ENCODE measurements at regions not wholly inside any gene's neighbourhood (a gene's known extent, or its start where the extent isn't known, plus 50 kb on each side); places are given as distances from the start of the nearest gene placed in this dataset.
"Not testable (repeated sequence)": the region's sequence is repeated elsewhere in the genome, so short reads cannot be mapped to it uniquely, and the experiment has no call there.

GRCh38 chr6:92952111-92952510 lies 467.2 kb downstream of the EPHA7 start:
- DNase-seq (ENCODE audit: low spot score): not testable (repeated sequence)

GRCh38 chr6:92945799-92946198 lies 473.6 kb downstream of the EPHA7 start:
- no peak for DNase-seq (ENCODE audit: low spot score)

GRCh38 chr6:92944132-92944531 lies 475.2 kb downstream of the EPHA7 start:
- DNase-seq (ENCODE audit: low spot score): no peak

DNA sequence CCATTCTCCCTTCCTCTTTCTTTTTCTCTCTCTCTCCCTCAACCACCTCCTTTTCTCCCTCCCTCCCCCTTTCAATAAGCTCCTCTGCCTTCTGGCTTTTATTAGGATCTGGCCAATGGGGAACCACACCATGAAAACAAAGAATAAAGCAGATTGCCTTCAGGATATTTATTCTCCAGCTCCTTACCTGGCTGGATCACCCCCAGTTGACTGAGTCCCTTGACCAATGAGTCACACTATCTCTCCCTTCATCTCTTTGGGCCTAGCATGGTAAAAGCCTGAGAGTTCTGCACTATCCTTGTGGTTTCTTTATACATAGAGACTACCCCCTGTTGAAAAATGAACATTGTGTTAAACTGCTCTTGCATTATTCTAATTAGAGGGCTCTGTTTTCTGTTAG lies 476.8 kb downstream of the EPHA7 start:
- no peak for DNase-seq (ENCODE audit: low spot score)

GRCh38 chr6:92934625-92935024 lies 484.7 kb downstream of the EPHA7 start:
- no peak for DNase-seq (ENCODE audit: low spot score)

DNA sequence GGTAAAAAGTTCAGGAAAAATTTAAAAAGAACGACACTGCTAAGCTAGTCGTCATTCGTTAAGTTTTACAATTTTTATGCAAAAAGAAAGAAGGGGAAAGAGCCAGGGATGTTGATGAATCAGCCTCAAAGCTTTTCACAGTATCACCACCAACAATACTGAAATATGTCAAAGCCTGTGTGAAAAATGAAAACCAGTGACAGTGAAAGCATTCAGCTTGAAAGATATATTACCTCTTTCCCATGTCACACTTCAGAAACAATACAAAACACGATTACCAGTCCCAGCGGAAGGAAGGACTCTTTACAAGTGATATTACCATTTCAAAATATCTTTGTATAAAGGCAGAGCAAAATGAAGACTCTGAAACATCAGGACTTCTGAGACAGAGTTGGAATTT lies 489.2 kb downstream of the EPHA7 start:
- DNase-seq (ENCODE audit: low spot score): no peak

DNA sequence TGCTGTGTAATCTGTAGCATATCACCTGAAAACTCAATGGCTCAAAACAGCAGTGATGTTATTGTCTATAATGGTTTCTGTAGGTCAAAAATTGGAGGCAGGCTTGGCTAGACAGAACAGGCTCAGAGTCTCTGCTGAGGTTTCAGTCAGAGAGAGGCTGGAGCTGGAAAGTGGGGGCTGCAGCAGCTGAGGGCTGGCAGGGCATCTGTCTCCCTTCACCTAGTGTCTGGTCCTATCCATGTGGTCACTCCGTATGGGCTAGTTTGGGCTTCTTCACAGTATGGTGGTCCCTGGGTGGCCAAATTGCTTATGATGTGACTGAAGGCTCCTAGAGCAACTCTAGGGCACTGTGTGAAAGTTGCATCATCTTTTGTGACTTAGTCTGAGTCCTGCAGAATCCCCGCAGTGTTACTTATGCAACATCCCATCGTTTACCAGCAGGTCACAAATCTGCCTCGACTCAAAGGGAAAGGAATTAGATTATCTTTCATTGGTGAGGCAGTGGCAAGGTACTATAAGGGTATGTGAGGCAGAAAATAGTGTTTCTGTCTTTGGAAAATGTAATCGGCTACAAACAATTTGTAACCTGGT lies 497.0 kb downstream of the EPHA7 start:
- peak; percentile 43 for DNase-seq (ENCODE audit: low spot score)

GRCh38 chr6:92915466-92915865 lies 503.9 kb downstream of the EPHA7 start:
- no peak for DNase-seq (ENCODE audit: low spot score)

DNA sequence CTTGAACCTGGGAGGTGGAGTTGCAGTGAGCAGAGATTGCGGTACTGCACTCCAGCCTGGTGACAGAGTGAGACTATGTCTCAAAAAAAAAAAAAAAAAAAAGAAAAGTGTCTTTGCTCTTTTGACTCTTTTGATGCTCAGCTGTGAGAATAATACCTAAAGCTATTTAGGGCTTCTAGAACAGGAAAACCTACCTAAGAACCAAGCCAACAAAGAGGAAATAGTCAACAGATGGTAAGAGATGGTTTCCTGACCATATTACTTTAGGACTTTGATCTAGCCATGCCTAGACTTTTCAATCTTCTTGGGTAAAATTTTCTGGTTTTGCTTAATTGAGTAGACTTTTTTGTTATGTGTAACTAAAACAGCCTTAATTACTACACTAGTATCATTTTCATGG lies 508.1 kb downstream of the EPHA7 start:
- no peak for DNase-seq (ENCODE audit: low spot score)

GRCh38 chr6:92910646-92911045 lies 508.7 kb downstream of the EPHA7 start:
- no peak for DNase-seq (ENCODE audit: low spot score)

DNA sequence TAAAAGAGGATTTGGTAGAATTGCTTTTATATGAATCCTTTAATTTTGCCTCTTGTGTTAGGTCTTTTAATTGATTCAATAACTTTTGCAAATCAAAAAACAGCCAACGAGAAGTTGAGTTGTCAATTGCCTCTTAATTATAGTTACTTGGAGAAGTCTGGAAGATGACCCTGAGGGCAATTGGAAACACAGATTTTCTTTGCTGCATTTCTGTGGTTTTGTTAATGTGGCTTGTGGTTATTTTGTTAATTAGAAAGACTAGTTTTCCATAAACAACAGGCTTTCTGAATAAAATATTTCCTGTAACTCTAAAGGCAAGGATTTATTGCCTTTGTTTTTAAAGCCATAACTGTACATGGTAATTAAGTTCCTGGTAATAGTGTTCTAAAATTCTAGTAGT lies 513.0 kb downstream of the EPHA7 start:
- no peak for DNase-seq (ENCODE audit: low spot score)

DNA sequence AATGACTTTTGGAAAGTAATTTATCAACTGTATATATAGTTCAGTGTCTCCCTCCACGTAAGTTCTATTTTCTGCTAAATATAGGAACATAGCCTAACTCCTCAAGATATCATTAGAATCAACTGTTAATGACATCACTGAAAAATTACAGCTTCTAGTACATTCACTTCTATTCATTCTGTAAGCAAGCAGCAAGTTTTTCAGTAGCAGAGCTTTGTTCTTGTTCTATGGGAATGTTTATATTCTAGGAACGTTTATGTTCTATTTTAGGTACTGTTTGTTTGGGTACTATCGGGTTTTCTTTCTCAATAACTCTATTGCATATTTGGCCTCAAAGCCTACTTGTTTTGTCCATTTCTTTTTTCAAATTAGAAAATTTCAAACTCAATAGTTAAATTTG lies 525.6 kb downstream of the EPHA7 start:
- no peak for DNase-seq (ENCODE audit: low spot score)

- DNase-seq (ENCODE audit: low spot score): no peak
These were observed 526.7 kb downstream of the EPHA7 start for GRCh38 chr6:92892626-92893170.

DNA sequence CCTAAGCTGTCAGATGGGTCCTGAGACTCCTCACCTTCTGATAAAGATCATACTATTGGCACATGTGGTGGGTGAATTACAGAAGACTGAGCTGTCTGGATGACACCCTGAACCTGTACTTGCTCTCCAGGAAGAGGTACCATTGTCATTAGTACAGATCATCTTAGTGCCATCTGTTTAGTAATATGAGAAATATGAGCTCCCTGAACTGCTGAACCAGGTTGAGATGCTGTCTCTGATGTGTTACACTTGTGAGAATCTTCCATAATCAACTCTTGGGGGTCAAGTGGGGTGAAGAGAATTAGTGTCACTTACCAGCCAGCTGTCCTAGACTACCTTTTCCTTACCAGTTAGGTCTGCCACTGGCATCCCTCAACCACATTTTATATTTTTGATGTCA lies 531.0 kb downstream of the EPHA7 start:
- no peak for DNase-seq (ENCODE audit: low spot score)

- no peak for DNase-seq (ENCODE audit: low spot score)
These were observed 531.5 kb downstream of the EPHA7 start for GRCh38 chr6:92887871-92888270.

- no peak for DNase-seq (ENCODE audit: low spot score)
These were observed 539.8 kb downstream of the EPHA7 start for GRCh38 chr6:92879526-92879925.

- DNase-seq (ENCODE audit: low spot score): no peak
These were observed 554.3 kb downstream of the EPHA7 start for GRCh38 chr6:92864966-92865555.

GRCh38 chr6:92849636-92850035 lies 569.7 kb downstream of the EPHA7 start:
- DNase-seq (ENCODE audit: low spot score): no peak

DNA sequence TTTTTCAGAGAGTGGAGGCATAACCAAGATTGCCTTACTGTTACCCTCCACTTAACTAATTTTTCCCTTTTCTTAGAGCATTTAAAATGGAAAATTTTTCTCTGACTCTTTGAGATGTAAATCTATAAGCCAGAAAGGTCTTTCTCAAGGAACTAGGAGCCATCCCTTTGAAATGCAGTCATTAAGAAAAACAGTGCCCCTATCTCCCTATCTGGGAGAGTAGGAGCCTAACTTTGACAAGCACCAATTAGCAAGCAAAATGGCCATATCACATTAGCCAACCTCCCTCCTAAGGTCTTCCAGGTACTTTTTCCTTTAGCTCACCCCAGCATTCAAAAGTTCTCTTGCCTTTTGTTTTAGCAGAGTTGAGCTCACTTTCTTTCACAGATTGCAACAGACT lies 570.5 kb downstream of the EPHA7 start:
- no peak for DNase-seq (ENCODE audit: low spot score)

- no peak for DNase-seq (ENCODE audit: low spot score)
These were observed 570.9 kb downstream of the EPHA7 start for GRCh38 chr6:92848459-92848858.

- DNase-seq (ENCODE audit: low spot score): no peak
These were observed 571.4 kb downstream of the EPHA7 start for GRCh38 chr6:92847988-92848387.

- DNase-seq (ENCODE audit: low spot score): no peak
These were observed 579.0 kb downstream of the EPHA7 start for GRCh38 chr6:92840246-92840930.

DNA sequence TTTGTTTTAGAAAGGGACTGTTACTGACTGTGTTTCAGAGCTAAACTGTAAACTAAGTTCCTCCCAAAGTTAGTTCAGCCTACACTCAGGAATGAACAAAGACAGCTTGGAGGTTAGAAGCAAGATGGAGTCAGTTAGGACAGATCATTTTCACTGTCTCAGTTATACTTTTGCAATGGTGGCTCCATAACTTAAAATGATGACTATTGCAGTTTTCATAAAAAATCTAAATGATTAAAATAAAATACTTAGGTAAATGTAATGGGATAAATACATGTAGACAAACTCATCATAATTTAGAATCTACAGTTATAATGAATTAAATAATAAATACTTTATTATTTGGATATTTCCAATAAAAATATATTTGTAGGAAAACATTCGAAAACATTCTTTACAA lies 590.6 kb downstream of the EPHA7 start:
- DNase-seq (ENCODE audit: low spot score): no peak

GRCh38 chr6:92827104-92827503 lies 592.3 kb downstream of the EPHA7 start:
- no peak for DNase-seq (ENCODE audit: low spot score)

Measured in ecto neural progenitor cell (in vitro differentiated cells).